ENCODE measurements at regions not wholly inside any gene's neighbourhood (a gene's known extent, or its start where the extent isn't known, plus 50 kb on each side); places are given as distances from the start of the nearest gene placed in this dataset.

DNA sequence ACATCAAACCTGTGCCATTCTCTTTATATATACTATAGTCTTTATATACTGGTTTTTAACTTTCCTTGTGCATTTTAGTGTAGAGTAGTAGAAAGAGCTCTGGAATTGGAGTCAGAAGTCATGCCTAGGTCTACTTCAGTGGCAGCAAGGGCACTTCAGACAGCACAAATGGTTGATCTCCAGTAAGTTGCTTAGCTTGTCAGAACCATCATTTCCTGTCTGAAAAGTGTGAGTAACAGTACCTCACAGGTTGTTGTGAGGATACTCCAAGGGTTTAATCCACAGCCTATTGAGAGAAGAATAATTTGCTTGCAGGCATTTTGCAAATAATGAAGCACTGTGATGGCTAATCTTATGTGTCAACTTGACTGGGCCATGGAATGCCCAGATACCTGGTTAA, 95.8 kb upstream of the NR4A3 start:
- Histone ChIP-seq H3K36me3 (no peaks in the 10 kb centered on the region), H3K4me3 (no peak overlapping the region), H3K27me3 (no peaks in the 10 kb centered on the region), H3K9me3 (no peaks in the 10 kb centered on the region), H3K27ac (no peak overlapping the region), H3K4me1 (no peaks in the 10 kb centered on the region)
- TF ChIP-seq, protein P1, sequence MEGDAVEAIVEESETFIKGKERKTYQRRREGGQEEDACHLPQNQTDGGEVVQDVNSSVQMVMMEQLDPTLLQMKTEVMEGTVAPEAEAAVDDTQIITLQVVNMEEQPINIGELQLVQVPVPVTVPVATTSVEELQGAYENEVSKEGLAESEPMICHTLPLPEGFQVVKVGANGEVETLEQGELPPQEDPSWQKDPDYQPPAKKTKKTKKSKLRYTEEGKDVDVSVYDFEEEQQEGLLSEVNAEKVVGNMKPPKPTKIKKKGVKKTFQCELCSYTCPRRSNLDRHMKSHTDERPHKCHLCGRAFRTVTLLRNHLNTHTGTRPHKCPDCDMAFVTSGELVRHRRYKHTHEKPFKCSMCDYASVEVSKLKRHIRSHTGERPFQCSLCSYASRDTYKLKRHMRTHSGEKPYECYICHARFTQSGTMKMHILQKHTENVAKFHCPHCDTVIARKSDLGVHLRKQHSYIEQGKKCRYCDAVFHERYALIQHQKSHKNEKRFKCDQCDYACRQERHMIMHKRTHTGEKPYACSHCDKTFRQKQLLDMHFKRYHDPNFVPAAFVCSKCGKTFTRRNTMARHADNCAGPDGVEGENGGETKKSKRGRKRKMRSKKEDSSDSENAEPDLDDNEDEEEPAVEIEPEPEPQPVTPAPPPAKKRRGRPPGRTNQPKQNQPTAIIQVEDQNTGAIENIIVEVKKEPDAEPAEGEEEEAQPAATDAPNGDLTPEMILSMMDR (IDR thresholded peaks at IDR 0.05), result no peak
- TF ChIP-seq POLR2A (IDR thresholded peaks at IDR 0.05), result no peak
- TF ChIP-seq POLR2AphosphoS5 (IDR thresholded peaks at IDR 0.05; ENCODE audit: insufficient read depth in 1 of 2, low read depth in 1 of 2), result no peak
- intact Hi-C loops (cut with DNase I), result no loop called here
- no peak for DNase-seq (ENCODE audit: extremely low spot score in 2 of 2)

DNA sequence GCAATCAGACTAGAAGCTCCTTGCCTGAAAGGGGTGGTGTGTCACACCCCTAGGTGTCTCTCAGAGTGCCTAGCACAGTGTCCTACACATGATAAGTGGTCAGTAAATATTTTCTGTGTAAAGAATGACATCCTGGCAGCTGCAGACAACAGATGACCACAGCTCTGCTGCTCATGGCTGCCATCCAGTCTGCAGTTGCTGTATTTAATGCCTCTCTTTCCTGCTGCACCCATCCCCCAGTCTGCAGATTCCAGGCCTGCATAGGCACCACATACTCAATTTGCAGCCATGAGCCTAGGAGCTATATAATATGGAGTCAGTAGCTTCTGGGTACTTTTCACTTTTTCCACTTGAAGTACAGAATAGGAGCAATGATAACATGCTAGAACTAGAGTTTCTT, 94.9 kb upstream of the NR4A3 start:
- Histone ChIP-seq H3K9me3 (no peaks in the 10 kb centered on the region), H3K4me1 (no peaks in the 10 kb centered on the region), H3K4me3 (no peak overlapping the region), H3K27ac (no peak overlapping the region), H3K36me3 (no peaks in the 10 kb centered on the region), H3K27me3 (no peaks in the 10 kb centered on the region)
- intact Hi-C loops (cut with DNase I), result no loop called here
- DNase-seq (ENCODE audit: extremely low spot score in 2 of 2), result no peak
- TF ChIP-seq, protein P1 (IDR thresholded peaks at IDR 0.05), result no peak
- TF ChIP-seq POLR2AphosphoS5 (IDR thresholded peaks at IDR 0.05; ENCODE audit: insufficient read depth in 1 of 2, low read depth in 1 of 2) (no peak), POLR2A (IDR thresholded peaks at IDR 0.05) (no peak)

DNA sequence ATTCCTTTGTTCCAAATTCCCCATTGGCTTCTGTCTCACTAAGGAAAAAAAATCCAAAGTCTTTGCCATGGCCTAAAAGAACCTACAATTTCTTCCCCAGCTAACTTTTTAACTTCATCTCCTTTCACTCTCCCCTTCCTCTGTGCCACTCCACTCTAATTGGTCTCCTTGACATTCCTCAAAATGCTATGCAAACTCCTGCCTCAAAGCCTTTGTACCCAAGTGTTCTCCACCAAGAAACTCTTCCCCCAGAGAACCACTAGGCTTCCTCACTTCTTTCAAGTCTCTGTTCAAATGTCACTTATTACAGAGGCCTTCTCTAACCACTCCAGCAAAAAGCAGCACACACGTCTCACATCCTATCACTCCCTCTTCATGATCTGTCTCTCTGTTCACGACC, 91.6 kb upstream of the NR4A3 start:
- Histone ChIP-seq H3K4me3 (no peak overlapping the region), H3K9me3 (no peaks in the 10 kb centered on the region), H3K27me3 (no peaks in the 10 kb centered on the region), H3K4me1 (no peaks in the 10 kb centered on the region), H3K36me3 (no peaks in the 10 kb centered on the region), H3K27ac (no peak overlapping the region)
- no peak for TF ChIP-seq POLR2A (IDR thresholded peaks at IDR 0.05)
- TF ChIP-seq, protein P1 (IDR thresholded peaks at IDR 0.05), result no peak
- no peak for TF ChIP-seq POLR2AphosphoS5 (IDR thresholded peaks at IDR 0.05; ENCODE audit: insufficient read depth in 1 of 2, low read depth in 1 of 2)
- intact Hi-C loops (cut with DNase I), result no loop called here
- no peak for DNase-seq (ENCODE audit: extremely low spot score in 2 of 2)

DNA sequence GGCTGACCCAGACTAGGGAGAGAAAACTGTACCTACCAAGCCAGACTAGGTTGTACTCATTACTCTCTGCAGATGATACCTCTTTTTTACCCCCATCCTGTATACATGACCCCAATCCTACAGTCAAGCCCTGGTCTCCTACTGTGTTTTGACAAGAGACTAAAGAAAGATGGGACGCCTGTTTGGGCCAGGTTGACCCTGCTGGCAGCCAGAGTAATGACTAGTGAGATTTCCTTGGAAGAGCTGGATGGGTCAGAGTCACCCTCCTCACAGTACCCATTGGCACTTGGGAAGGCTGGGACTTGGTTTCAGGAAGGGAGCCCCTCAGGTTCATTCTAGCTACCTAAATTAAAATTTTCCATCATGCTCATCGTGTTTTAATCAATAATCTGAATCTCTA, 89.7 kb upstream of the NR4A3 start:
- Histone ChIP-seq H3K36me3 (no peaks in the 10 kb centered on the region), H3K27me3 (no peaks in the 10 kb centered on the region), H3K4me1 (no peaks in the 10 kb centered on the region), H3K4me3 (no peak overlapping the region), H3K27ac (no peak overlapping the region), H3K9me3 (no peaks in the 10 kb centered on the region)
- intact Hi-C loops (cut with DNase I), result no loop called here
- TF ChIP-seq POLR2A (IDR thresholded peaks at IDR 0.05) (no peak), POLR2AphosphoS5 (IDR thresholded peaks at IDR 0.05; ENCODE audit: insufficient read depth in 1 of 2, low read depth in 1 of 2) (no peak)
- TF ChIP-seq, protein P1 (IDR thresholded peaks at IDR 0.05), result no peak
- DNase-seq (ENCODE audit: extremely low spot score in 2 of 2), result no peak

DNA sequence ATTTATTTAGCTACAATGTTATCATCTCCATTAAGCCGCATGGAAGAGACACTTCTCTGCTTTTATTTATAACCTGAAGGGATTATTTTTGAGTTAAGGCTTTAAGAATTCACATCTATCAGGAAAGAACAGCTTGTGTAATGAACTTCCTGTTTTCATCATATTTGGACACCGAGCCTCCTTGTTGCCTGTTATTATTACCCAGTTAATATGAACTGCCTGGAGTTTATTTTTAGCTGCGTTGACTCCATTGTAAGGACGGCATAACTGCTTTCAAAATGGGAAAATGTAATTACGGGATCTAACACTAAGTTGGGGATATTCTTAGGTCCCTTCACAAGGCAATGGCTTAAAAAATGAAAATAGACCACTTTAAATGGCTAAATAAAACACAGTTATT, 89.0 kb upstream of the NR4A3 start:
- no peak overlapping the region for H3K27ac ChIP-seq
- intact Hi-C loops (cut with DNase I), result no loop called here
- H3K4me3 ChIP-seq, result no peak overlapping the region
- H3K4me1 ChIP-seq, result no peaks in the 10 kb centered on the region
- no peaks in the 10 kb centered on the region for H3K9me3 ChIP-seq
- H3K27me3 ChIP-seq, result no peaks in the 10 kb centered on the region
- DNase-seq (ENCODE audit: extremely low spot score in 2 of 2), result no peak
- no peaks in the 10 kb centered on the region for H3K36me3 ChIP-seq
- TF ChIP-seq POLR2A (IDR thresholded peaks at IDR 0.05) (no peak), POLR2AphosphoS5 (IDR thresholded peaks at IDR 0.05; ENCODE audit: insufficient read depth in 1 of 2, low read depth in 1 of 2) (peak in 1 of 2 donors; percentile 19)

DNA sequence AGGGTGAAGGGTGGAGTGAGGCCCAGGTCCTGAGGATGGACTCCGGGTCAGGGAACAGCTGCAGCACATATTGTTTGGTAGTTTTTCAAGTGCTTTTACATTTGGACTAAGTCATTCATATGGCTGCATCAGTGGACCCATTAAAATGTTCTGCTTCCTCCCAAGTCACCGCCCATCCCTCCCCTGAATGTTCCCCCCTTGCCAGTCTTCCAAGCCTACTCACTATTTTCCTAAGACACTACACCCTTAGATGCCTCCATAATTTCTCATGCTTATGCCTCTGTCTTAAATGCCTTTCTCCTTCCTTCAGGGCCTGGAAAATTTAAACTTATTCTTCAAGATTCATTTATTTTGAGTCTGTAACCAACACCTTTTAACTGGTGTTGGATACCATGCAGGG, 86.6 kb upstream of the NR4A3 start:
- Histone ChIP-seq H3K27me3 (no peaks in the 10 kb centered on the region), H3K4me1 (no peaks in the 10 kb centered on the region), H3K27ac (no peak overlapping the region), H3K36me3 (no peaks in the 10 kb centered on the region), H3K9me3 (no peaks in the 10 kb centered on the region), H3K4me3 (no peak overlapping the region)
- TF ChIP-seq, protein P1 (IDR thresholded peaks at IDR 0.05), result no peak
- no peak for TF ChIP-seq POLR2A (IDR thresholded peaks at IDR 0.05)
- TF ChIP-seq POLR2AphosphoS5 (IDR thresholded peaks at IDR 0.05; ENCODE audit: insufficient read depth in 1 of 2, low read depth in 1 of 2), result no peak
- intact Hi-C loops (cut with DNase I), result no loop called here
- no peak for DNase-seq (ENCODE audit: extremely low spot score in 2 of 2)

All from vagina (tissue), 2 donors.